ENCODE measurements at regions not wholly inside any gene's neighbourhood (a gene's known extent, or its start where the extent isn't known, plus 50 kb on each side); places are given as distances from the start of the nearest gene placed in this dataset.

DNA sequence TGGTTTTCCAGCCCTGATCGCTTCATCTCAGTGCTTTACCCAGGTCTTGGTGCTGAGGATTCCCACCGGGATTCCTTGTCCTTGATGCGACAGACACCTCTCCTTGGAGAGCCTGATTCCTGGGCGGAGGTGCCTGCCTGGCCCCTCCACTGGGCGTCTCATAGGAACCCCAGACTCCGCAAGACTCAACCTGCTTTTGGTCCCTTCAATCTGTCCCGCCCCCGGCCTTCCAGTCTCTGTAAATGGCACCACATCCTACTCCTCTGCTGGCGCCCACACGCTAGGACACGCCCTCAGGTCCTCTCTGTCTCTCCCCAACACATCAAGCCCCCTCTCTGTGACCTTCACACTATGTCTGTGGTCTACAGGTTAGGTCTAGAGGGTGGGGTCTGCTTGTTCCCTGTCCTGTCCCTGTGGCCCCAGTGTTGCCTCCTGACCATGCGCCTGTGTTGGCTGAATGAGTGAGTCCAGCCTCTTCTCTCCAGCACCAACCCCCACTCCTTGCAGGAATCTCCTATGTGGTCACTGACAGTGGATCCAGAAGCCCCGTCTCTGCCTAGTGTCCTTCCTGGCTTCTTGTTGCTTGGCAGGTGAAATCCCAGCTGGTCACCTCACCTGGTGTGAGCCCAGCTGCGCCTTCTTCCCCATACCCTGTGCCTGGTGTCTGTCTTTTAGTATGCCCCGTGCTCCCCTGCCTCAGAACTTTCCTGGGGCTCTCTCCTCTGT is 119.7 kb upstream of the C1orf174 start:
- TF ChIP-seq, protein P1, sequence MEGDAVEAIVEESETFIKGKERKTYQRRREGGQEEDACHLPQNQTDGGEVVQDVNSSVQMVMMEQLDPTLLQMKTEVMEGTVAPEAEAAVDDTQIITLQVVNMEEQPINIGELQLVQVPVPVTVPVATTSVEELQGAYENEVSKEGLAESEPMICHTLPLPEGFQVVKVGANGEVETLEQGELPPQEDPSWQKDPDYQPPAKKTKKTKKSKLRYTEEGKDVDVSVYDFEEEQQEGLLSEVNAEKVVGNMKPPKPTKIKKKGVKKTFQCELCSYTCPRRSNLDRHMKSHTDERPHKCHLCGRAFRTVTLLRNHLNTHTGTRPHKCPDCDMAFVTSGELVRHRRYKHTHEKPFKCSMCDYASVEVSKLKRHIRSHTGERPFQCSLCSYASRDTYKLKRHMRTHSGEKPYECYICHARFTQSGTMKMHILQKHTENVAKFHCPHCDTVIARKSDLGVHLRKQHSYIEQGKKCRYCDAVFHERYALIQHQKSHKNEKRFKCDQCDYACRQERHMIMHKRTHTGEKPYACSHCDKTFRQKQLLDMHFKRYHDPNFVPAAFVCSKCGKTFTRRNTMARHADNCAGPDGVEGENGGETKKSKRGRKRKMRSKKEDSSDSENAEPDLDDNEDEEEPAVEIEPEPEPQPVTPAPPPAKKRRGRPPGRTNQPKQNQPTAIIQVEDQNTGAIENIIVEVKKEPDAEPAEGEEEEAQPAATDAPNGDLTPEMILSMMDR (IDR thresholded peaks at IDR 0.05; ENCODE audit: insufficient read depth, low read length, poor library complexity, severe bottlenecking): no peak
- TF ChIP-seq EZH2phosphoT487 (conservative IDR thresholded peaks at IDR 0.05; ENCODE audit: low read length): no peak
